Liver (tissue), 8 donors: ENCODE measurements at regions not wholly inside any gene's neighbourhood (a gene's known extent, or its start where the extent isn't known, plus 50 kb on each side); places are given as distances from the start of the nearest gene placed in this dataset.

Experiments
- DNase-seq: peaks from one replicate; pipeline ENCODE4 v3.0.0-alpha.2; 2017; ENCODE audit warnings: low spot score
- H3K27ac ChIP-seq, 2 donors: one replicate each; pipeline ENCODE4 v1.7.0; 2013; ENCODE audit warnings: inconsistent platforms in 2 of 2, low read length in 2 of 2, control low read depth in 1 of 2, low read depth in 1 of 2, mild to moderate bottlenecking in 1 of 2
- H3K27me3 ChIP-seq, 4 donors: one replicate each; pipeline versions ENCODE4 v1.6.1 to v1.7.0; 2013; ENCODE audit warnings: low read length in 3 of 4, inconsistent platforms in 1 of 4, mild to moderate bottlenecking in 1 of 4, moderate library complexity in 1 of 4; ENCODE audit not compliant: control insufficient read depth in 4 of 4, insufficient read depth in 4 of 4
- H3K36me3 ChIP-seq, 4 donors: one replicate each; pipeline versions ENCODE4 v1.6.1 to v1.7.0; 2013; ENCODE audit warnings: low read length in 3 of 4, mild to moderate bottlenecking in 3 of 4, low read depth in 1 of 4, moderate library complexity in 1 of 4; ENCODE audit not compliant: control insufficient read depth in 4 of 4, insufficient read depth in 3 of 4
- H3K4me1 ChIP-seq, 4 donors: one replicate each; pipeline versions ENCODE4 v1.6.1 to v1.7.0; 2013; ENCODE audit warnings: low read length in 3 of 4, mild to moderate bottlenecking in 3 of 4, moderate library complexity in 1 of 4; ENCODE audit not compliant: control insufficient read depth in 4 of 4, insufficient read depth in 4 of 4
- H3K4me3 ChIP-seq, 3 donors: one replicate each; pipeline versions ENCODE4 v1.6.1 to v1.7.0; 2013; ENCODE audit warnings: low read length in 3 of 3, control low read depth in 1 of 3, low read depth in 1 of 3, mild to moderate bottlenecking in 1 of 3
- H3K9ac ChIP-seq, 2 donors: one replicate each; pipeline ENCODE4 v1.7.0; 2013; ENCODE audit warnings: low read length in 2 of 2, mild to moderate bottlenecking in 2 of 2, moderate library complexity in 2 of 2, control low read depth in 1 of 2, low read depth in 1 of 2
- H3K9me3 ChIP-seq, 4 donors: one replicate each; pipeline versions ENCODE4 v1.6.1 to v1.7.0; 2013; ENCODE audit warnings: low read length in 3 of 4; ENCODE audit not compliant: control insufficient read depth in 4 of 4
- EGR1 ChIP-seq, 2 donors: IDR thresholded peaks; 2 replicates each; pipeline ENCODE4 v1.6.1; 2016 to 2018; ENCODE audit warnings: antibody characterized with exemption in 2 of 2, low read depth in 2 of 2
- FOXA1 ChIP-seq: IDR thresholded peaks from 2 replicates; pipeline ENCODE4 v1.6.1; 2016; ENCODE audit warnings: antibody characterized with exemption
- FOXA2 ChIP-seq: IDR thresholded peaks from 2 replicates; pipeline ENCODE4 v1.6.1; 2016; ENCODE audit warnings: antibody characterized with exemption
- GABPA ChIP-seq, 2 donors: IDR thresholded peaks in 1 of 2; conservative IDR thresholded peaks in 1 of 2; 2 replicates each; pipeline ENCODE4 v1.6.1; 2016; ENCODE audit warnings: antibody characterized with exemption in 2 of 2, mild to moderate bottlenecking in 1 of 2, moderate library complexity in 1 of 2
- HNF4A ChIP-seq, 2 donors: conservative IDR thresholded peaks; 2 replicates each; pipeline ENCODE4 v1.6.1; 2016; ENCODE audit warnings: antibody characterized with exemption in 2 of 2, mild to moderate bottlenecking in 2 of 2
- HNF4G ChIP-seq: IDR thresholded peaks from 2 replicates; pipeline ENCODE4 v1.6.1; 2016; ENCODE audit warnings: antibody characterized with exemption
- JUND ChIP-seq, 2 donors: IDR thresholded peaks; 2 replicates each; pipeline ENCODE4 v1.6.1; 2016; ENCODE audit warnings: antibody characterized with exemption in 2 of 2
- NR2F2 ChIP-seq: IDR thresholded peaks from 2 replicates; pipeline ENCODE4 v1.6.1; 2016; ENCODE audit warnings: antibody characterized with exemption
- RAD21 ChIP-seq, 2 donors: IDR thresholded peaks; 2 replicates each; pipeline ENCODE4 v1.6.1; 2016; ENCODE audit warnings: antibody characterized with exemption in 2 of 2, mild to moderate bottlenecking in 2 of 2
- RXRA ChIP-seq, 2 donors: IDR thresholded peaks; 2 replicates each; pipeline ENCODE4 v1.6.1; 2017 to 2018; ENCODE audit warnings: antibody characterized with exemption in 2 of 2, mild to moderate bottlenecking in 1 of 2
- SP1 ChIP-seq: IDR thresholded peaks from 2 replicates; pipeline ENCODE4 v1.6.1; 2018; ENCODE audit warnings: antibody characterized with exemption, mild to moderate bottlenecking
- TAF1 ChIP-seq: conservative IDR thresholded peaks from 2 replicates; pipeline ENCODE4 v1.6.1; 2016; ENCODE audit warnings: antibody characterized with exemption, mild to moderate bottlenecking
- YY1 ChIP-seq: IDR thresholded peaks from 2 replicates; pipeline ENCODE4 v1.6.1; 2016; ENCODE audit warnings: antibody characterized with exemption, mild to moderate bottlenecking
- WGBS: extraction: QIAGEN DNeasy Blood & Tissue Kit; methylation state at CpG from one replicate; pipeline ENCODE4 v1.1.7; 2013; 5-methylcytosine and 5-hydroxymethylcytosine counted together
- TF ChIP-seq, protein P1 (sequence below): IDR thresholded peaks from 2 replicates; pipeline ENCODE4 v1.6.1; 2016; ENCODE audit warnings: antibody characterized with exemption
- TF ChIP-seq, protein P2 (sequence below): fragments of 150-350 bp; IDR thresholded peaks from 2 replicates; pipeline ENCODE4 v1.5.1; 2017; ENCODE audit warnings: improper control_type of control experiment, low read depth, low read length; ENCODE audit not compliant: missing input control
- TF ChIP-seq, protein P3 (sequence below): IDR thresholded peaks from 2 replicates; pipeline ENCODE4 v1.6.1; 2016; ENCODE audit warnings: antibody characterized with exemption
- TF ChIP-seq, protein P4 (sequence below): IDR thresholded peaks from 2 replicates; pipeline ENCODE4 v1.6.1; 2016; ENCODE audit warnings: antibody characterized with exemption
- TF ChIP-seq, protein P5 (sequence below): IDR thresholded peaks from 2 replicates; pipeline ENCODE4 v1.6.1; 2016; ENCODE audit warnings: antibody characterized with exemption, mild to moderate bottlenecking
- donor health status: healthy.
- donor health status: healthy.
- donor health status: healthy.
- donor health status: healthy.
- donor health status: healthy.

DNA sequence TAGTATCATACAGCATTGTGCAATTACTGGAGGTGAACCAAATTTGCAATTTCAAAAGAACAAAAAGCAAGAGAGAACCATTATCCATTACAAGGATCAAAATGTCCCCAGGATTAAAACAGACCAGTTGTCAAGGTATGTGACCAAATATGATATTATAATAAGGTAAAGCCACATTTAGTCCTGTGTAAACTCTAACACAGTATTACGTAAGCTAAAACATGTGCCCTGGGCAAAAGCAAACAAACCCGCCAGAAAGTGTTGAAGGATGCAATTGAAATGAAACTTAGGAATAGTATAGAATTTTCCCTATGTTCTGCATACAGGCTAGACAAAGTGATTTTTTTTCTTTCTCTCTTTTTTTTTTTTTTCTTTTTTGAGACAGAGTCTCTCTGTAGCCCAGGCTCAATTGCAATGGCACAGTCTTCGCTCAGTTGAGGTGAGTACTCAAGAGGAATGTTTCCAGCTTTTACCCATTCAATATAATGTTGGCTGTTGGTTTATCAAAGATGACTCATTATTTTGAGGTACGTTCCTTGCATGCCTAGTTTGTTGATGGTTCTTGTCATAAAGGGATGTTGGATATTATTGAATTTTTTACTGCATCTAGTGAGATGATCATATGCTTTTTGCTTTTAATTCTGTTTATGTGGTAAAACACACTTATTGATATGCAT lies 137.1 kb upstream of the FOXG1 start:
- Histone ChIP-seq H3K4me3 (no peak overlapping the region), H3K36me3 (no peaks in the 10 kb centered on the region), H3K9ac (no peak overlapping the region), H3K9me3 (no peaks in the 10 kb centered on the region), H3K27me3 (peaks cover 0 to 7% (median 0%) of the 10 kb centered on the region in 4 donors), H3K4me1 (no peaks in the 10 kb centered on the region), H3K27ac (no peak overlapping the region)
- 61% methylated on average over 4 of the region's 4 CpGs for WGBS
- no peak for DNase-seq
- TF ChIP-seq RAD21 (IDR thresholded peaks at IDR 0.05) = no peak
- TF ChIP-seq, protein P1, sequence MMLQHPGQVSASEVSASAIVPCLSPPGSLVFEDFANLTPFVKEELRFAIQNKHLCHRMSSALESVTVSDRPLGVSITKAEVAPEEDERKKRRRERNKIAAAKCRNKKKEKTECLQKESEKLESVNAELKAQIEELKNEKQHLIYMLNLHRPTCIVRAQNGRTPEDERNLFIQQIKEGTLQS = no peak

DNA sequence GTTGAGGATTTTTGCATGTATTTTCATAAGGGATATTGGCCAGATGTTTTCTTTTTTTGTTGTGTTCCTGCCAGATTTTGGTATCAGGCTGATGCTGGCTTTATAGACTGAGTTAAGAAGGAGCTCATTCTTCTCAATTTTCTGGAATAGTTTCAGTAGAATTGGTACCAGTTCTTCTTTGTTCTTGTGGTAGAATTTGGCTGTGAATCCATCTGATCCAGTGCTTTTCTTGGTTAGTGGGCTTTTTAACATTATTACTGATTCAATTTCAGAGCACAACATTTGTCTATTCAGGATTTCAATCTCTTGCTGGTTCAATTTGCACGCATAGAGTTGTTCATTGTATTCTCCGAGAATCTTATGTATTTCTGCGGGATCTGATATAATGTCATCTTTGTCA lies 136.5 kb upstream of the FOXG1 start:
- WGBS = 82% methylated on average over 3 of the region's 3 CpGs
- no peak for DNase-seq
- Histone ChIP-seq H3K27ac (no peak overlapping the region), H3K9me3 (no peaks in the 10 kb centered on the region), H3K36me3 (no peaks in the 10 kb centered on the region), H3K4me1 (no peaks in the 10 kb centered on the region), H3K9ac (no peak overlapping the region), H3K4me3 (no peak overlapping the region), H3K27me3 (peaks cover 0 to 7% (median 0%) of the 10 kb centered on the region in 4 donors)
- TF ChIP-seq, protein P2, sequence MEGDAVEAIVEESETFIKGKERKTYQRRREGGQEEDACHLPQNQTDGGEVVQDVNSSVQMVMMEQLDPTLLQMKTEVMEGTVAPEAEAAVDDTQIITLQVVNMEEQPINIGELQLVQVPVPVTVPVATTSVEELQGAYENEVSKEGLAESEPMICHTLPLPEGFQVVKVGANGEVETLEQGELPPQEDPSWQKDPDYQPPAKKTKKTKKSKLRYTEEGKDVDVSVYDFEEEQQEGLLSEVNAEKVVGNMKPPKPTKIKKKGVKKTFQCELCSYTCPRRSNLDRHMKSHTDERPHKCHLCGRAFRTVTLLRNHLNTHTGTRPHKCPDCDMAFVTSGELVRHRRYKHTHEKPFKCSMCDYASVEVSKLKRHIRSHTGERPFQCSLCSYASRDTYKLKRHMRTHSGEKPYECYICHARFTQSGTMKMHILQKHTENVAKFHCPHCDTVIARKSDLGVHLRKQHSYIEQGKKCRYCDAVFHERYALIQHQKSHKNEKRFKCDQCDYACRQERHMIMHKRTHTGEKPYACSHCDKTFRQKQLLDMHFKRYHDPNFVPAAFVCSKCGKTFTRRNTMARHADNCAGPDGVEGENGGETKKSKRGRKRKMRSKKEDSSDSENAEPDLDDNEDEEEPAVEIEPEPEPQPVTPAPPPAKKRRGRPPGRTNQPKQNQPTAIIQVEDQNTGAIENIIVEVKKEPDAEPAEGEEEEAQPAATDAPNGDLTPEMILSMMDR = no peak
- TF ChIP-seq SP1 = no peak
- TF ChIP-seq, protein P1 = no peak
- TF ChIP-seq, protein P3, sequence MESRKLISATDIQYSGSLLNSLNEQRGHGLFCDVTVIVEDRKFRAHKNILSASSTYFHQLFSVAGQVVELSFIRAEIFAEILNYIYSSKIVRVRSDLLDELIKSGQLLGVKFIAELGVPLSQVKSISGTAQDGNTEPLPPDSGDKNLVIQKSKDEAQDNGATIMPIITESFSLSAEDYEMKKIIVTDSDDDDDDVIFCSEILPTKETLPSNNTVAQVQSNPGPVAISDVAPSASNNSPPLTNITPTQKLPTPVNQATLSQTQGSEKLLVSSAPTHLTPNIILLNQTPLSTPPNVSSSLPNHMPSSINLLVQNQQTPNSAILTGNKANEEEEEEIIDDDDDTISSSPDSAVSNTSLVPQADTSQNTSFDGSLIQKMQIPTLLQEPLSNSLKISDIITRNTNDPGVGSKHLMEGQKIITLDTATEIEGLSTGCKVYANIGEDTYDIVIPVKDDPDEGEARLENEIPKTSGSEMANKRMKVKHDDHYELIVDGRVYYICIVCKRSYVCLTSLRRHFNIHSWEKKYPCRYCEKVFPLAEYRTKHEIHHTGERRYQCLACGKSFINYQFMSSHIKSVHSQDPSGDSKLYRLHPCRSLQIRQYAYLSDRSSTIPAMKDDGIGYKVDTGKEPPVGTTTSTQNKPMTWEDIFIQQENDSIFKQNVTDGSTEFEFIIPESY = no peak
- no peak for TF ChIP-seq GABPA (IDR thresholded peaks at IDR 0.05 in 1 of 2, conservative IDR thresholded peaks at IDR 0.05 in 1 of 2)
- TF ChIP-seq, protein P4, sequence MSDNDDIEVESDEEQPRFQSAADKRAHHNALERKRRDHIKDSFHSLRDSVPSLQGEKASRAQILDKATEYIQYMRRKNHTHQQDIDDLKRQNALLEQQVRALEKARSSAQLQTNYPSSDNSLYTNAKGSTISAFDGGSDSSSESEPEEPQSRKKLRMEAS = no peak
- TF ChIP-seq TAF1 = no peak
- TF ChIP-seq NR2F2 = no peak
- TF ChIP-seq FOXA2 = no peak
- no peak for TF ChIP-seq HNF4G
- no peak for TF ChIP-seq EGR1 (IDR thresholded peaks at IDR 0.05; ENCODE audit: low read depth in 2 of 2)
- TF ChIP-seq, protein P5, sequence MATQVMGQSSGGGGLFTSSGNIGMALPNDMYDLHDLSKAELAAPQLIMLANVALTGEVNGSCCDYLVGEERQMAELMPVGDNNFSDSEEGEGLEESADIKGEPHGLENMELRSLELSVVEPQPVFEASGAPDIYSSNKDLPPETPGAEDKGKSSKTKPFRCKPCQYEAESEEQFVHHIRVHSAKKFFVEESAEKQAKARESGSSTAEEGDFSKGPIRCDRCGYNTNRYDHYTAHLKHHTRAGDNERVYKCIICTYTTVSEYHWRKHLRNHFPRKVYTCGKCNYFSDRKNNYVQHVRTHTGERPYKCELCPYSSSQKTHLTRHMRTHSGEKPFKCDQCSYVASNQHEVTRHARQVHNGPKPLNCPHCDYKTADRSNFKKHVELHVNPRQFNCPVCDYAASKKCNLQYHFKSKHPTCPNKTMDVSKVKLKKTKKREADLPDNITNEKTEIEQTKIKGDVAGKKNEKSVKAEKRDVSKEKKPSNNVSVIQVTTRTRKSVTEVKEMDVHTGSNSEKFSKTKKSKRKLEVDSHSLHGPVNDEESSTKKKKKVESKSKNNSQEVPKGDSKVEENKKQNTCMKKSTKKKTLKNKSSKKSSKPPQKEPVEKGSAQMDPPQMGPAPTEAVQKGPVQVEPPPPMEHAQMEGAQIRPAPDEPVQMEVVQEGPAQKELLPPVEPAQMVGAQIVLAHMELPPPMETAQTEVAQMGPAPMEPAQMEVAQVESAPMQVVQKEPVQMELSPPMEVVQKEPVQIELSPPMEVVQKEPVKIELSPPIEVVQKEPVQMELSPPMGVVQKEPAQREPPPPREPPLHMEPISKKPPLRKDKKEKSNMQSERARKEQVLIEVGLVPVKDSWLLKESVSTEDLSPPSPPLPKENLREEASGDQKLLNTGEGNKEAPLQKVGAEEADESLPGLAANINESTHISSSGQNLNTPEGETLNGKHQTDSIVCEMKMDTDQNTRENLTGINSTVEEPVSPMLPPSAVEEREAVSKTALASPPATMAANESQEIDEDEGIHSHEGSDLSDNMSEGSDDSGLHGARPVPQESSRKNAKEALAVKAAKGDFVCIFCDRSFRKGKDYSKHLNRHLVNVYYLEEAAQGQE = no peak
- no peak for TF ChIP-seq RAD21 (IDR thresholded peaks at IDR 0.05)
- no peak for TF ChIP-seq YY1
- TF ChIP-seq HNF4A (conservative IDR thresholded peaks at IDR 0.05) = no peak
- TF ChIP-seq RXRA (IDR thresholded peaks at IDR 0.05) = no peak
- no peak for TF ChIP-seq FOXA1
- TF ChIP-seq JUND (IDR thresholded peaks at IDR 0.05) = no peak
